B cell (primary cell): ENCODE measurements at regions not wholly inside any gene's neighbourhood (a gene's known extent, or its start where the extent isn't known, plus 50 kb on each side); places are given as distances from the start of the nearest gene placed in this dataset.

Experiments used
- ATAC-seq: fragments of 200-7000 bp; cut with Tn5 transposase; one replicate; pipeline ENCODE4 v1.10.0; 2021; ENCODE audit warnings: low read depth, mild to moderate bottlenecking, moderate number of reproducible peaks, moderate library complexity
- CTCF ChIA-PET: fragments of 350-600 bp; sonication (Branson Sonifier 250); formaldehyde crosslinking; loops from one replicate; lab custom pipeline; 2021; ENCODE audit warnings: antibody characterized with exemption, inconsistent platforms; lab: Charles Lee
- POLR2A ChIA-PET: fragments of 350-600 bp; sonication (Branson Sonifier 250); formaldehyde crosslinking; loops from one replicate; lab custom pipeline; 2021; ENCODE audit warnings: antibody characterized with exemption; lab: Charles Lee
- DNase-seq: peaks from one replicate; pipeline ENCODE4 v3.0.0; 2013
- H2AFZ ChIP-seq: 2 replicates; pipeline ENCODE4 v1.6.1; 2012; ENCODE audit warnings: mild to moderate bottlenecking, low read depth, low read length; ENCODE audit not compliant: insufficient read depth, poor library complexity, severe bottlenecking
- H3K27ac ChIP-seq, 2 donors: 1 replicate in 1 of 2; 2 replicates in 1 of 2; pipeline ENCODE4 v1.5.1; 2012 to 2013; ENCODE audit warnings: low read length in 2 of 2, mild to moderate bottlenecking in 2 of 2, moderate library complexity in 1 of 2
- H3K27me3 ChIP-seq, 4 experiments: fragments of 200-600 bp in 1 of 4; sonication (generic) in 1 of 4; replicated peaks in 1 of 4; 1 replicate in 2 of 4; 2 replicates in 2 of 4; pipeline versions ENCODE4 v1.6.1 to v1.7.0; 2013 to 2016; ENCODE audit warnings: low read length in 3 of 4, mild to moderate bottlenecking in 2 of 4, mixed read lengths in 1 of 4, moderate library complexity in 1 of 4; ENCODE audit not compliant: insufficient read depth in 4 of 4, control insufficient read depth in 3 of 4; ENCODE audit errors: control extremely low read depth in 1 of 4
- H3K36me3 ChIP-seq, 2 experiments: replicated peaks in 1 of 2; 1 replicate in 1 of 2; 2 replicates in 1 of 2; pipeline versions ENCODE4 v1.6.1 to v1.7.1; 2013; ENCODE audit warnings: low read length in 1 of 2; ENCODE audit not compliant: insufficient read depth in 2 of 2, control insufficient read depth in 1 of 2; ENCODE audit errors: control extremely low read depth in 1 of 2, extremely low read depth in 1 of 2
- H3K4me1 ChIP-seq, 2 donors: fragments of 200-600 bp in 1 of 2; sonication (generic) in 1 of 2; 1 replicate in 1 of 2; 2 replicates in 1 of 2; pipeline versions ENCODE4 v1.5.1 to v1.6.1; 2013 to 2017; ENCODE audit warnings: low read length in 2 of 2; ENCODE audit not compliant: control insufficient read depth in 2 of 2, insufficient read depth in 2 of 2
- H3K4me2 ChIP-seq: replicated peaks from 2 replicates; pipeline ENCODE3; 2012; ENCODE audit warnings: mild to moderate bottlenecking, low read depth, low read length; ENCODE audit not compliant: poor library complexity, severe bottlenecking
- H3K4me3 ChIP-seq, 5 experiments: fragments of 200-600 bp in 1 of 5; sonication (generic) in 1 of 5; 1 replicate in 3 of 5; 2 replicates in 2 of 5; pipeline versions ENCODE4 v1.5.1 to v1.7.0; 2011 to 2016; ENCODE audit warnings: low read length in 4 of 5, mild to moderate bottlenecking in 4 of 5, low read depth in 2 of 5, control low read depth in 1 of 5, moderate library complexity in 1 of 5; ENCODE audit not compliant: insufficient read depth in 1 of 5; ENCODE audit errors: control extremely low read depth in 1 of 5, extremely low read depth in 1 of 5
- H3K79me2 ChIP-seq: fragments of 200-600 bp; sonication (generic); one replicate; pipeline ENCODE4 v1.6.0; 2016; ENCODE audit warnings: low read length; ENCODE audit not compliant: control insufficient read depth, insufficient read depth
- H3K9ac ChIP-seq: fragments of 200-600 bp; sonication (generic); 2 replicates; pipeline ENCODE4 v1.6.1; 2017; ENCODE audit warnings: mild to moderate bottlenecking, low read length, moderate library complexity
- H3K9me3 ChIP-seq, 3 donors: one replicate each; pipeline versions ENCODE4 v1.6.1 to v1.7.1; 2013; ENCODE audit warnings: low read length in 2 of 3; ENCODE audit not compliant: control insufficient read depth in 2 of 3, insufficient read depth in 1 of 3; ENCODE audit errors: control extremely low read depth in 1 of 3
- H4K20me1 ChIP-seq: 2 replicates; pipeline ENCODE4 v1.6.0; 2012; ENCODE audit warnings: mild to moderate bottlenecking, low read length; ENCODE audit not compliant: insufficient read depth, control insufficient read depth, poor library complexity, severe bottlenecking
- H3K27ac Mint-ChIP-seq: one replicate; pipeline ENCODE4 v1.8.0; 2021; ENCODE audit warnings: mixed read lengths
- H3K27me3 Mint-ChIP-seq: one replicate; pipeline ENCODE4 v1.8.0; 2021; ENCODE audit warnings: mixed read lengths
- H3K4me1 Mint-ChIP-seq: one replicate; pipeline ENCODE4 v1.8.0; 2021; ENCODE audit warnings: mixed read lengths
- H3K4me3 Mint-ChIP-seq: one replicate; pipeline ENCODE4 v1.8.0; 2021; ENCODE audit warnings: mixed read lengths
- H3K9me3 Mint-ChIP-seq: one replicate; pipeline ENCODE4 v1.8.0; 2022; ENCODE audit warnings: mixed read lengths; ENCODE audit not compliant: insufficient read depth
- EZH2 ChIP-seq: IDR thresholded peaks from 2 replicates; pipeline ENCODE4 v1.6.1; 2012; ENCODE audit warnings: borderline replicate concordance, low read depth, mild to moderate bottlenecking, moderate library complexity, low read length; ENCODE audit not compliant: insufficient read depth, poor library complexity, severe bottlenecking
- WGBS: methylation state at CpG from one replicate; pipeline ENCODE4 v1.1.5; 2013; ENCODE audit warnings: missing lambda C conversion rate; ENCODE audit not compliant: insufficient coverage; 5-methylcytosine and 5-hydroxymethylcytosine counted together
- intact Hi-C: fragments of 100-400 bp; cut with micrococcal nuclease; formaldehyde crosslinking; loops from one replicate; pipeline ENCODE4 v1.10.0; 2022
- TF ChIP-seq, protein P1 (sequence below): fragments of 200-600 bp; IDR thresholded peaks from one replicate; pipeline ENCODE4 v1.8.0; 2022; ENCODE audit warnings: antibody characterized with exemption, mild to moderate bottlenecking

DNA sequence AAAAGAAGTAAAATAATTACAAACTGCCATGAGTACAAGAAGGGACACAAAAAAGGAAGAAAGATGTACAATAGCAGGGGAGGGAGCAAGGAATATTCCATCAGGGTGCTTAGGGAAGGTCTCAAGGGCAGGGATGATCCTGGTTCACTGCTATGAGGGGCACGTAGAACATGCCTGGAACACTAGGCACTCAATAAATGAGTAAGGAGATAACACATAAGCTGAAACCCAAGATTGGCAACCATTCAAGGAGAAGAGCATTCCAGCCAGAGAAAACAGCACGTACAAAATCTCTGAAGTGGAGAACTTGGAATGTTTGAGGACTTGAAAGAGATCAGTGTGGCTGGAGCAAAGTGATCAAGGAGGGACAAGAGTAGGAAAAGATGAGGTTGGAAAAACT is 103.2 kb downstream of the FAM161A start:
- Mint-ChIP-seq H3K9me3 (peaks cover 10% of the 10 kb centered on the region), H3K4me3 (no peak overlapping the region), H3K27ac (no peak overlapping the region), H3K4me1 (no peaks in the 10 kb centered on the region), H3K27me3 (peaks cover 5% of the 10 kb centered on the region)
- H2AFZ ChIP-seq = no peak overlapping the region
- H3K79me2 ChIP-seq = no peaks in the 10 kb centered on the region
- H3K4me2 ChIP-seq = no peak overlapping the region
- ATAC-seq = no peak
- no peaks in the 10 kb centered on the region for H3K36me3 ChIP-seq
- no peaks in the 10 kb centered on the region for H3K27me3 ChIP-seq
- ChIA-PET CTCF (interaction anchor here (0.6 kb wide), 1 partner anchor 10 kb away, joined by 3 read pairs; no protein-coding TSS in a partner anchor), POLR2A (interaction anchor here (0.6 kb wide), 1 partner anchor 95 kb away, joined by 8 read pairs; no protein-coding TSS in a partner anchor)
- H3K9me3 ChIP-seq = peaks cover 0 to 14% (median 3%) of the 10 kb centered on the region in 3 donors
- no peaks in the 10 kb centered on the region for H4K20me1 ChIP-seq
- H3K9ac ChIP-seq = no peak overlapping the region
- H3K4me3 ChIP-seq = no peak overlapping the region
- intact Hi-C loops = no loop called here
- DNase-seq = no peak
- H3K4me1 ChIP-seq = no peaks in the 10 kb centered on the region
- H3K27ac ChIP-seq = no peak overlapping the region
- 80% methylated on average over 1 of the region's 2 CpGs for WGBS
- TF ChIP-seq EZH2 = no peak
- TF ChIP-seq, protein P1, sequence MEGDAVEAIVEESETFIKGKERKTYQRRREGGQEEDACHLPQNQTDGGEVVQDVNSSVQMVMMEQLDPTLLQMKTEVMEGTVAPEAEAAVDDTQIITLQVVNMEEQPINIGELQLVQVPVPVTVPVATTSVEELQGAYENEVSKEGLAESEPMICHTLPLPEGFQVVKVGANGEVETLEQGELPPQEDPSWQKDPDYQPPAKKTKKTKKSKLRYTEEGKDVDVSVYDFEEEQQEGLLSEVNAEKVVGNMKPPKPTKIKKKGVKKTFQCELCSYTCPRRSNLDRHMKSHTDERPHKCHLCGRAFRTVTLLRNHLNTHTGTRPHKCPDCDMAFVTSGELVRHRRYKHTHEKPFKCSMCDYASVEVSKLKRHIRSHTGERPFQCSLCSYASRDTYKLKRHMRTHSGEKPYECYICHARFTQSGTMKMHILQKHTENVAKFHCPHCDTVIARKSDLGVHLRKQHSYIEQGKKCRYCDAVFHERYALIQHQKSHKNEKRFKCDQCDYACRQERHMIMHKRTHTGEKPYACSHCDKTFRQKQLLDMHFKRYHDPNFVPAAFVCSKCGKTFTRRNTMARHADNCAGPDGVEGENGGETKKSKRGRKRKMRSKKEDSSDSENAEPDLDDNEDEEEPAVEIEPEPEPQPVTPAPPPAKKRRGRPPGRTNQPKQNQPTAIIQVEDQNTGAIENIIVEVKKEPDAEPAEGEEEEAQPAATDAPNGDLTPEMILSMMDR = no peak

DNA sequence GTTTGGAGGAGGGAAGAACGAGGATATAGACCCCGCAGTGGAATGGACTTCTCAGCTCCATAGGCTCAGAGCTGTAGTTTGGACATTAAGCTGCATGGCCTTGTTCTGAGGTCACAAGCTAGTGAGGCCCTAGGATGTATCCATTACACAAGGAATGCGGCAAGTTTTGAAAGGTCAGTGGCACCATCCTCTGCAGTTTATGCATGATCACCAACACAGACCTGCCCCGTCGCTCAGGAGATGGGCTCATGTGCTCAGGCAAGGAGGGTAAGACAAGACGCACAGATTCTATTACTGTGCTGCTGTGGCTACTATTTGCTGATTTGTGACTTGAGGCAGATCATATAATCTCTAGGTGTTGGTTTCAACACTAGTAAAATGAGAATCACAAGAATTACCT is 110.9 kb downstream of the FAM161A start:
- no peaks in the 10 kb centered on the region for H3K27me3 ChIP-seq
- Mint-ChIP-seq H3K27ac (no peak overlapping the region), H3K4me3 (no peak overlapping the region), H3K27me3 (peaks cover 5% of the 10 kb centered on the region), H3K4me1 (no peaks in the 10 kb centered on the region), H3K9me3 (no peaks in the 10 kb centered on the region)
- H3K4me2 ChIP-seq = no peak overlapping the region
- no peak for DNase-seq
- no peak for TF ChIP-seq EZH2
- TF ChIP-seq, protein P1 = no peak
- H3K4me3 ChIP-seq = no peak overlapping the region
- intact Hi-C loops = no loop called here
- H3K9ac ChIP-seq = no peak overlapping the region
- H3K27ac ChIP-seq = no peak overlapping the region
- ATAC-seq = no peak
- H3K4me1 ChIP-seq = no peaks in the 10 kb centered on the region
- 98% methylated on average over 6 of the region's 6 CpGs for WGBS
- no peaks in the 10 kb centered on the region for H3K9me3 ChIP-seq
- CTCF ChIA-PET = no interaction called here
- H3K79me2 ChIP-seq = no peaks in the 10 kb centered on the region
- no peaks in the 10 kb centered on the region for H3K36me3 ChIP-seq
- no peaks in the 10 kb centered on the region for H4K20me1 ChIP-seq
- POLR2A ChIA-PET = no interaction called here
- no peak overlapping the region for H2AFZ ChIP-seq
